ENCODE measurements at regions not wholly inside any gene's neighbourhood (a gene's known extent, or its start where the extent isn't known, plus 50 kb on each side); places are given as distances from the start of the nearest gene placed in this dataset.

GRCh38 chr1:60697204-60697994, 385.0 kb upstream of the NFIA start:
- Histone ChIP-seq H3K27ac (replicated peaks) (no peak overlapping the region), H3K27me3 (ENCODE audit: insufficient read depth, poor library complexity, severe bottlenecking) (no peaks in the 10 kb centered on the region), H3K4me3 (replicated peaks; ENCODE audit: insufficient read depth, low read length) (no peak overlapping the region)
- TF ChIP-seq POLR2AphosphoS5 (IDR thresholded peaks at IDR 0.05; ENCODE audit: low read depth) (no peak), GABPA (IDR thresholded peaks at IDR 0.05; ENCODE audit: low read depth) (no peak), SPI1 (IDR thresholded peaks at IDR 0.05; ENCODE audit: borderline replicate concordance, low read depth) (no peak), CTCF (IDR thresholded peaks at IDR 0.05; ENCODE audit: insufficient read depth, low read length) (no peak)
- TF ChIP-seq, protein P1, sequence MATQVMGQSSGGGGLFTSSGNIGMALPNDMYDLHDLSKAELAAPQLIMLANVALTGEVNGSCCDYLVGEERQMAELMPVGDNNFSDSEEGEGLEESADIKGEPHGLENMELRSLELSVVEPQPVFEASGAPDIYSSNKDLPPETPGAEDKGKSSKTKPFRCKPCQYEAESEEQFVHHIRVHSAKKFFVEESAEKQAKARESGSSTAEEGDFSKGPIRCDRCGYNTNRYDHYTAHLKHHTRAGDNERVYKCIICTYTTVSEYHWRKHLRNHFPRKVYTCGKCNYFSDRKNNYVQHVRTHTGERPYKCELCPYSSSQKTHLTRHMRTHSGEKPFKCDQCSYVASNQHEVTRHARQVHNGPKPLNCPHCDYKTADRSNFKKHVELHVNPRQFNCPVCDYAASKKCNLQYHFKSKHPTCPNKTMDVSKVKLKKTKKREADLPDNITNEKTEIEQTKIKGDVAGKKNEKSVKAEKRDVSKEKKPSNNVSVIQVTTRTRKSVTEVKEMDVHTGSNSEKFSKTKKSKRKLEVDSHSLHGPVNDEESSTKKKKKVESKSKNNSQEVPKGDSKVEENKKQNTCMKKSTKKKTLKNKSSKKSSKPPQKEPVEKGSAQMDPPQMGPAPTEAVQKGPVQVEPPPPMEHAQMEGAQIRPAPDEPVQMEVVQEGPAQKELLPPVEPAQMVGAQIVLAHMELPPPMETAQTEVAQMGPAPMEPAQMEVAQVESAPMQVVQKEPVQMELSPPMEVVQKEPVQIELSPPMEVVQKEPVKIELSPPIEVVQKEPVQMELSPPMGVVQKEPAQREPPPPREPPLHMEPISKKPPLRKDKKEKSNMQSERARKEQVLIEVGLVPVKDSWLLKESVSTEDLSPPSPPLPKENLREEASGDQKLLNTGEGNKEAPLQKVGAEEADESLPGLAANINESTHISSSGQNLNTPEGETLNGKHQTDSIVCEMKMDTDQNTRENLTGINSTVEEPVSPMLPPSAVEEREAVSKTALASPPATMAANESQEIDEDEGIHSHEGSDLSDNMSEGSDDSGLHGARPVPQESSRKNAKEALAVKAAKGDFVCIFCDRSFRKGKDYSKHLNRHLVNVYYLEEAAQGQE (IDR thresholded peaks at IDR 0.05; ENCODE audit: insufficient replicate concordance, low read depth), result no peak
- DNase-seq (ENCODE audit: low read depth in 1 of 2, low spot score in 1 of 2), result no peak

GRCh38 chr1:60696512-60696911, 385.8 kb upstream of the NFIA start:
- TF ChIP-seq GABPA (IDR thresholded peaks at IDR 0.05; ENCODE audit: low read depth) (no peak), CTCF (IDR thresholded peaks at IDR 0.05; ENCODE audit: insufficient read depth, low read length) (no peak), POLR2AphosphoS5 (IDR thresholded peaks at IDR 0.05; ENCODE audit: low read depth) (no peak), SPI1 (IDR thresholded peaks at IDR 0.05; ENCODE audit: borderline replicate concordance, low read depth) (no peak)
- TF ChIP-seq, protein P1 (IDR thresholded peaks at IDR 0.05; ENCODE audit: insufficient replicate concordance, low read depth), result no peak
- no peak overlapping the region for H3K27ac ChIP-seq (replicated peaks)

DNA sequence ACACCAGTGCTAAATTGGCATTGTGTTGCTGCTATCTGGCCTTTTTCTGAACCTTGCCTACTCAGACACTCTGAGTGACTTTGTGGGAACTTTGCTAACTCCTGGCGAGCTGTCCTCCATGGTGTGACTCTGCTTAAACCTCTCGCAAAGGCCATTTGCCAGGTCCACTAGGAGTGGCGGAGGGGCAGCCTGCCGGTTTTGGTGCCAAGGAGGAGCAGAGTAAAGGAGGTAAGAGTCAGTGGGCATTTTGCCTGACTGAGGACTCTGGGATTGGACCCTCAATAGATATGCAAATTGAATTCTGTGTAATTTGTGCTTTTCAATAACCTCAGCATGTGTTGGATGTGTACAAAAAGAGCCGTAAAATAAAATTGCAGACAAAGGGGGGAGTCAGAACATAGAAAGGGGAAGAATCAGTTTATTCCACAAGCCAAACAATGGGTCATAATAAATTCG, 386.6 kb upstream of the NFIA start:
- H3K27me3 ChIP-seq (ENCODE audit: insufficient read depth, poor library complexity, severe bottlenecking), result no peaks in the 10 kb centered on the region
- DNase-seq (ENCODE audit: low read depth in 1 of 2, low spot score in 1 of 2), result no peak
- no peak overlapping the region for H3K27ac ChIP-seq (replicated peaks)
- TF ChIP-seq SPI1 (IDR thresholded peaks at IDR 0.05; ENCODE audit: borderline replicate concordance, low read depth) (no peak), CTCF (IDR thresholded peaks at IDR 0.05; ENCODE audit: insufficient read depth, low read length) (no peak), GABPA (IDR thresholded peaks at IDR 0.05; ENCODE audit: low read depth) (no peak), POLR2AphosphoS5 (IDR thresholded peaks at IDR 0.05; ENCODE audit: low read depth) (no peak)
- TF ChIP-seq, protein P1 (IDR thresholded peaks at IDR 0.05; ENCODE audit: insufficient replicate concordance, low read depth), result no peak
- H3K4me3 ChIP-seq (replicated peaks; ENCODE audit: insufficient read depth, low read length), result no peak overlapping the region

More at GRCh38 chr1:60696512-60696911, 385.8 kb upstream of the NFIA start:
- Histone ChIP-seq H3K27me3 (ENCODE audit: insufficient read depth, poor library complexity, severe bottlenecking) (no peaks in the 10 kb centered on the region), H3K4me3 (replicated peaks; ENCODE audit: insufficient read depth, low read length) (no peak overlapping the region)
- no peak for DNase-seq (ENCODE audit: low read depth in 1 of 2, low spot score in 1 of 2)

Data from HL-60 (cell line).